RPMI7951 (cell line): ENCODE measurements at regions not wholly inside any gene's neighbourhood (a gene's known extent, or its start where the extent isn't known, plus 50 kb on each side); places are given as distances from the start of the nearest gene placed in this dataset.
A peak's percentile ranks its signal among the peaks of the same experiment; 100 is the strongest.

Experiments
- DNase-seq: peaks from one replicate; pipeline ENCODE4 v3.0.0-alpha.2; 2012; ENCODE audit warnings: low read depth

DNA sequence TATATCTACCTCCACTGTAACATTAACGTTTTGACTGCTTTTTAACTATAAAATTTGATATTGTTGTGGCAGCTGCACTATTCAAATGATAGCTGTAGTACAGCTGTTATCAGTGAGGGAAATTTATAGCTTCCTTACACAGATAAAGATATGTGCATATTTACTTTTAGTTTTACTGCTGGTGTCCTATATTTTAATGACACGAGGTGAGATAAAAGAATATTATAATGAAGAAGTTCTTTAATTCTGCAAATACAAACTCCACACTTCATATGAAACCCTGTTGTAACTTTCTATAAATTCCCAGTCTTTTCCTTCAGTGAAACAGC lies 427.8 kb upstream of the ZEB2 start:
- no peak for DNase-seq

DNA sequence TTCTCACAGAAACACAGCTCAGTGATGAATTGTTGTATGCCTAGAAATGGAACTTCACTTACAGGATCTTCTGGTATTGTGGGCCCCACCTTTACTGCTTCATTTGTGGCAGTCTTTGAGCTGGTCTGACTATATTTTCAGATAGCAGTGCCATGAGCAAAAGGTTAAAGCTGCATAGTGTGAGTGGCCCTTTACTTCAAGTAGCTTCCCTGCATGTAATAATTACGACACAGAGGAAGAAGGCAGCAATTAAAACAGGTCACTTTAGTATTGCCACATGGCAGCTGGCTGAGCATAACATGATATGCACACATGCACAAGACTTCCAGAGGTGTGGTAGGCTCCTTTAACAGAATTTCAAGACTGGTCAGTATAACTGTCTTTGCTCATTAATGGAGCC lies 426.3 kb upstream of the ZEB2 start:
- DNase-seq: peak; percentile 10

DNA sequence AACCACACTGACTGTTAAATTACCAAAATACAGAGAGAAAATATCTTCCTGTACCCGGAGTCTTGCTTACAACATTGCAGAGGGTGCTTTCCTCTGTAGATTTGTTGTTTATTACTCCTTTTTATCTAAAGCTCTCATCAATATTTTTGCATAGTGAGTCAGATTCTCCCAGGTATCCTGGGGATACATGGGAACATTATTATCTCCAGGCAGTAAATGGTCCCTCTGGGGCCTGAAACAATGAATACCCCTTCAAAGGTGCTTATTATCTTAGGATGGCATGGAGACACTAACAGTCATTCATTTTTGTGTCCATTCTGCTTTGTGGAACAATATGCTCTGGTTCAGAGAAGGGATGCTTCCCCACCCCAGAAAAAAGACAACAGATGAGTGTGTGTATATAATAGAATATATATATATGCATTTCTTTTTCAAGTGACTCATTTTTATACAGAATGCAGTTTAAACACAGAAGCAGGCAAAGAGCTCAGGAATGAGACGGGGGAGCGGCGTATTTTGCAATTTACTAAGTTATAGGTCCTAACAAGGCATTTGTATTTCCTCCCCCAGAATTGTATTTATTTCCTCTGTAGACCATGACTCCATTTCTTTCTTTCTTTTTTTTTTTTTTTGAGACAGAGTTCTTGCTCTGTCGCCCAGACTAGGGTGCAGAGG lies 424.8 kb upstream of the ZEB2 start:
- DNase-seq: peak; percentile 7

DNA sequence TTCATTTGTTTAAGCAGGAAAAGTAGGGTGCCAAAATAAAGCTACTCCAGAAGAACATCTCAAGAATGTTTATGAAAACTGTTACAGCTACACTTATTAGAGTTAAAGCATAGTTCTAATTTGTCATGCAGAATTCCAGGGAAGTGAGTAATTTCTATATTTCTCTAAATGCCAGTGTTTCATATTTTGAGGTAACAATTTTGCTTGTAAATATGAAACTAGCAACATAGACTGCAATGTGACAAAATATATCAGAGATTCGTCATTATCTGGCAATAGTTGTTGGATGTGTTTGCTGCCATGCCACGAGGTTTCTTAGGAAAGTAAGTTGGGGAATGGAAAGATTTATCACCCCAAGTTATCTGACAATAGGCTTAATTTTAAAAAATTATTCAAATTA lies 424.1 kb upstream of the ZEB2 start:
- peak; percentile 36 for DNase-seq

DNA sequence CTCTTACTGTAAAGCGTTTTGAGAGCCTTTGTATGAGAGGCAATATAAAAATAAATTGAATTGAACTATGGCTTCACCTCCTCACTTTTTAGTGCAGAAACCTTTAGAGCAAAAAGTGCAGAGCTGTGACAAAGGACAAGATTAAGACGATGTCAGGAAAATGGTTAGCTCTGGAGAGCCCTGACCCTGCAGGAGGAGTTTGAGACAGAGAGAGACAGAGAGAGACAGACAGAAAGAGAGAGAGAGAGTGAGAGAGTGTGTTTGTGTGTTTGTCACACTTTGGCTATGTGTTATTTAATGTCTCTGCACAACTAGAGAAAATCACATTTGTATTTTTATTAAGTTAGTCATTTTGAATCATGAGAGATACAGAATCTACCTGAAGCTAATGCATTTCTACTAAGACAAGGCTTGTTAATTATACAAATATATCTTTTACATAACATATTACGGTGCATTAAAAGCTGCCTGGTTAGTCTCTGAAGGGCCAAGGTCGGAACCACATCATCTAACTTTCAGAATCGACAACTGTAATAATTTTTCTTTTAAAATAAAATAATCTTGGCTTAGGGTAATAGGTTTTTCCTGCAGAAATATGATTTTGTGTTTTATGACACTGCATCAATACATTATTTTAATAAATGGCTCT lies 423.5 kb upstream of the ZEB2 start:
- peak; percentile 4 for DNase-seq

DNA sequence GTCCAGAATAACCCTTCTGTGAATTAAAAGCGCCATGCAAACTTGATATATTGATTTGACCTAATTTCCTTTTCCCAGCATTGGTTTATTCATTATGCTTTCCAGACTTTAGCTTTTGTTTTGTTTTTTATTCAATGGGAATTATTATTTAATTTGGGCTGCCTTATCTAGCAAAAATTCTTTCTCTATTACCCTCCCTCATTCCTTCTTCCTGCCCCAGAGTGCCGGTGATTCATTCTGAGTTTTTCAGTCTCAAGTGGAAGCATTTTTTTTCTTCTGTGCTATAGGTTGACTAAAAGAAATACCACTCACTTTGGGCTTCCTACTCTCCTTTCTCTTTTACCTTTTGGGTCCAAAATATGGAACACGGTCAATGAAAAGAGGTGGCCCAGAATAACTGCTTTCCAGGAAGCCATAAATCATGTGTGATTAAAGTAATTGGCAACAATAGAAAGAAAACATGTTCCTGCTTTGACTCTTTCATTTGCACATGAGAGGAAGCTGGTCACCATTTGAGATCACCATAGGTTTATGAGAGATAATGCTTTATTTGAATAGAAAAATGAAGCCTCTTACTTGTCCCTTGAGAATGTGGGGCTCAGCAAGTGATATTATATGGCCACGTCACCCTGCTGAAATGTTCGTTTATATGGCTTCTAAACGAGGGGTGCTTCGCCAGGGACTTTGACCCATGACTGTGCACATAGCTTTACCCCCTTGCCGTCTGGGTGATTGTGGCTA lies 422.8 kb upstream of the ZEB2 start:
- peak; percentile 63 for DNase-seq

DNA sequence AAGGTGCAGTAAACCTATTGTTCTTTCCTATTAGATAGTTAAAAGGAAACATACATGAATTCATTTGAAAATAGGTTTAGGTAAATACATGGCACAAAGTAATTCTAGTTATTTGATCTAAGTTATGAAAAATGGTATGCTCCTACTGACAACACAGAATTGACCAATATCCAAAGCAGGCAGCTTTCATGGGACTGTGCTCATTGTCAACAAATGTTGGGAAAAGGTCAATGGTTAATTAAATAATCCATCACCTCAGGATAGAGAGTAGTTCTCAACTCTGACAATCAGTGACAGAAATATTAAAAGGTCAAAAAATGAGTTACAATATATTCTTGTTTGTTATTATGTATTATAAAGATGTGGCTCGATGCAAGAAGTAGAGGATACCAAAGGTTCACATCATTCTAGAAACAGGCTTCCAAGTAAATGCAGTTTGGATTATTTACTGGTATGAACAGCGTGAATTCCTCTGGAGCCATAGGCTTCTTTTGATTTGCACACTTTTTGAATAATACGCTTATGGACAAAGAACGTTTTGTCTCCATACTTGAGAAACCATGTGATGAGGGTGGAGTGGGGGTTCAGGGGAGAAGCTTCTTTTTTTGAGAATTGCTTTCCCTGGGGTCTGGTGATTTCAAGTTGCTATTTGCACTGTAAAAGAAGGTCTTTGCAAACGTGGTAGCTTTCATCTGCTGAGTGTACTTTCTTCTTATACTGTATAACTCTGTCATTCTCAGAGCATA lies 422.0 kb upstream of the ZEB2 start:
- DNase-seq: peak; percentile 14

DNA sequence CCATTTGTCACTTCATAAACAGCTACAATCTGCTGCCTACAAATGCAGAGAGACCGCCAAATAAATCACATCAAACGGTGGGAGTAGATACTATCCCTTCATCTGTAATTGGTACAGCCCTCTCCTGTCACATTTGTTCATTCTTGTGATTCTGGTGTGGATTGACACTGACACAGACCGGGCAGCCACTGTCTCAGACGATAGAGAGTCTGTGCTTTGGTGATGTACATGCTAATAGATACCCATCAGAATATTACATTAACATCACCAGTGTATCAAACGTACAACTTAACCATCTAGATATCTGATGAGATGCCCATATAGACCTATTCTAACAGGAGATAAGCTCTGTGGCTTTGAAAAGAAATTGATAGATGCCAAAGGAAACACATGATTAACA lies 419.7 kb upstream of the ZEB2 start:
- no peak for DNase-seq

DNA sequence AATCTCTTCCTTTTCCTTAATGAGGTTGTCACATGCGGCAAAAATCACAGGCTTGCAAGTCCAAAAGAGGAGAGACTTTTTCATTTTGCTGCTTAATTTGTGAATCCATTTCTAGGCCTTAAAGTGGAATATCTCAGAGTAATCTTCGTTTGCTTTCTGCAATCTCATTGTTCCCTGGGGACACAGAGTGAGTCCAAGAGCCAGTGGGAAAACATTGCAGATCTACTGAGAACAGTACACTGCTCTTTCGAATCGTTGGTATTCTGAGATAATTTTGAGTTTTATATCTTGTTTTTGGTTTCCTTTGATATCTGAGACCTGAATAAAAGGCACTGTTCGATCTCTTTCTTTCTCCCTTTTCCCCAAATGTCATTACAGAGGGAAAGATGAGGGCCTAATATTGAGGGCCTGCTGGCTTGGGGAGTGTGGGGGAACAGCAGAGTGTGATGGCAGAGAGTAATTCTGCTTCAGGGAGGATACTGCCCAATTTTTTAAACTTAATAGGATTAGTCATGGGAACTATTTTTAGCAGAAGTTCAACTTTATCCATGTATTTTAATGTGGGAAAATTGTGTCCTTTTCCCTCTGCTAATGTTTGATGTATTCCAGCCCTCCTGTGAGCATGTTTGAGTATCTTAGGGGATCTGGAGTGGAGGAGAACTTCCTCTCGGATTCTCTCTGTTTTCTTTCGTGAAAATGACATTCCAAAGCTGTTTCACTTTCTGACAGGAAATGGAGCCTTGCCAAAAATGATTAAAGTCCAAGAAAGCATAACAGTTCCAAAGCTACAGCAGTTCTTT lies 418.2 kb upstream of the ZEB2 start:
- peak; percentile 92 for DNase-seq

DNA sequence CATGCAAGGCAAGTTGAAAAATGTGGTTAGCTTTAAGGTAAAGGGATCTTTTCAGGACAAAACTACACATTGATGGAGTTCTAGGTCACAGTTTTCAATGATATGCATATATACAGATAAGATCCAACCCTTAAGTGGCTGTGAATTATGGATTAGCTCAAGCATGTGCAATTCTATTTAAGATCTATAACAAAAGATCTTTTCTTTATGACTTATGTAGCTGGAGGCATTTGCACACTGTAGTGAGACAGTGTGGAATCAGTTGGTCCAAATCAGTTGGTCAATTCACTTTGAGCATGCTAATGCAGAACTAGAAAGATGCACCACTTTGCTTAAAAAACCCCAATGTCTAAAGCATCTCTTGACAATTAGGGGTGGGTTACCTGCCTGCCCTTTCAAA lies 417.1 kb upstream of the ZEB2 start:
- DNase-seq: no peak

DNA sequence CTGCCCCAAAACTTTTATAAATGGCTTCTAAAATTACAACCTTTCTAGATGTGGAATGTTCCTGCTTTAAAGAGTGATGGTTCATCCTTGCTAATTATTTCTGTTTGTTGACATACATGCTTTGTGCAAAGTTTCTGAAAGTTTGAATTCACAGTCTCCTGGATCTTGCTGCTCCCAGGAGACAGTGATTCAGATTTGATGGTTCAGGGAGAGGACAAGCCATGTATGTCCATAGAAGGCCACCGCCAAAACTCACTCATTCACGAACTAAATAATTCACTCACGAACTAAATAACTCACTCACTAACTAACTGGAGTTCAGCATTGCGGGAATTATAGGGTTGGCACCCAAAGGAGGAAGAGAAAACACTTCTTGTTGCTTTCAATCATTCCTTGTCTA lies 416.5 kb upstream of the ZEB2 start:
- no peak for DNase-seq

DNA sequence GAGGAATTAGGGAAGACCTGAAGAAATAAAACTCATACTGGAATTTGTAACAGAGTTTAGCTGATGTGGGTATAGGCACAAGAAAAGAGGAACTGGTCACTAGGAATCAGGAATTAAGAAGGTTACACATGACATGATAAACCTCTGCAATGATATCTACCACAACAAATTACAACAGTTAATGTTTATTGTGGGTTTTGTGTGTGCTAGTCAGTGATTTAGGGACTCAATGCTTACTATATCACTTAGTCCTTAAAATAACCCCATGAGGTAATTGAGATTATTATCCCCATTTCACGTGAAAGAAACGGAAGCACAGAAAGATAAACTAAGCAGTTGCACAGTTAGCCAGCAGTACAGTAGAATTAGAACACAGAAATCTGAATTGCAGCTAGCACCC lies 415.8 kb upstream of the ZEB2 start:
- no peak for DNase-seq

DNA sequence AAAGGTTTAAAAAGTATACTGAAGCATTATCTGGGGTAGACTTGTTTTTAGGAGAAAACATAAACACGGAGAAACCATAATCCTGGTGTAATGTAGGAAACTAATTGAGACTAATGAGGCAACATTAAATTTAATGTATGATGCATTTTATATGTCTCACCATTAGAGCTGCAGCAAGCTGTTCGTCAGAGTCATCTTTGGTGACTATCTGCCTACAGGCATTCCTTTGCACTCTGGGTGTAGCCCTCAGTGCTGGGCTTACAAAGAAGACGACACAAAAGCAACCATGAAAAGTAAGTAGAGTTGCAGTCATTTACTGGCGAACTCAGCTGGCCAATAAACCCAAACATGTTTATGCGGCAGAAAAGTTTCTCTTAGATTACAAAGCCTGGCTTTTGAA lies 415.3 kb upstream of the ZEB2 start:
- peak; percentile 66 for DNase-seq

DNA sequence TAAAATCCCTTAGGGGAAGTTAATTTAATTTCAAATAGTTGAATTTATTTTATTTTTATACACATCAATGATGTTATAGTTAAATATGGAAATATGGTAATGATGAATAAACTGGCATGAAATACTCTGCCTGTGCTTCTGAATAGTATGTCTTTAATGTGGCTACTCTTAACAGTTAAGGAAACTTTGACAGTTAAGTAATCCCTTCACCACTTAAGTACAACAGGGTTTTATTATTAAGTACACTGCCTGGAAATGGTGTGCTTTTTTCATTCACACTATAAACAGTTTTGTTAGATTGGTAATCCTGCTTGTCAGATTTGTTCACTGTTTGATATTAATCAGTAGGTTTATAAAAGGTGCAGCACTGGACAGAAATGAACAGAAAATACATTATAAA lies 412.0 kb upstream of the ZEB2 start:
- no peak for DNase-seq

DNA sequence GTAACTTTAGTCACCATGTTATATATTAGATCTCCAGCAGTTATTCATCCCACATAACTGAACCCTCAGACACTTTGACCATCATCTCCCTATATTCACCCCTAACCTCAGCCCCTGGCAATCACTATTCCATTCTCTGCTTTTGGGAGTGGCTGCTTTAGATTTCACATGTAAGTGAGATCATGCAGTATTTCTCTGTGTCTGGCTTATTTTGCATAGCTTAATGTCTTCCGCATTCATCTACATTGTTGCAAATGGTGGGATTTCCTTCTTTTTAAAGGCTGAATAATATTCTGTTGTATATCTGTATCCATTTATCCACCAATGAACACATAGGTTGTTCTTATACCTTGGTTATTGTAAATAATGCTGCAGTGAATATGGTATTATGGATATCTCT lies 411.6 kb upstream of the ZEB2 start:
- no peak for DNase-seq

DNA sequence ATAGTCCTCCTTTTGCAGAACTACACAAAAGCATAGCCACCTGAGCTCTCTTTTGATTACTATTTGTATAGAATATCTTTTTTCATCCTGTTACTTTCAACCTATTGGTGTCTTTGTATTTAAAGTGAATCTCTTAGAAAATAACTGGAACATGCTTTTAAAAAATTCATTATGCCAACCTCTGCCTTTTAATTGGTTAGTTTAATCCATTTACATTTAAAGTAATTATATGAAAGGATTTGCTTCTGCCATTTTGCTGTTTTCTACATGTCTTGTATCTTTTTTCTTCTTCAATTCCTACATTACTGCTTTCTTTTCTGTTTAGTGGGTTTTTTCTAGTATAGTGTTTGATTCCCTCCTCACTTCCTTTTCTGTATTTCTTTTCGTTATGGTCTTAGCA lies 407.5 kb upstream of the ZEB2 start:
- DNase-seq: no peak

DNA sequence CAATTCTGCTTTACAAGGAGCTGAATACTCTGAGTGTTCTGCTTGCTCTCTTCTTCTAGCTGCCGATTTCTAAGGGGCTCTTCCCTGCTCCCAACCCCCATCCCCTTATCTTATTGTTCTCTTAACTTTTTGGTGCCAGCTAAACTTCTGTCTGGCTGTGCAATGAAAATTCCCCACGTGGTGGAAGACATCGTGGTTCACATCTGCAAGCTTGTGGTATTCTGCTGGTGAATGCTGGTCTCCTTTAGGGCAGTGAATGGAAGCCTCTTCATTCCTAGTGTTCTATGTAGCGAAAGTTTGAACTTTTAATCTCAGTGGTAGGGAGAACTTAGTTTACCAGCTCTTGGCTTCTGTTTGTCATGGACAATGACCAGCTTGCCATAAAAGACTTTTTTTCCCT lies 406.0 kb upstream of the ZEB2 start:
- no peak for DNase-seq

DNA sequence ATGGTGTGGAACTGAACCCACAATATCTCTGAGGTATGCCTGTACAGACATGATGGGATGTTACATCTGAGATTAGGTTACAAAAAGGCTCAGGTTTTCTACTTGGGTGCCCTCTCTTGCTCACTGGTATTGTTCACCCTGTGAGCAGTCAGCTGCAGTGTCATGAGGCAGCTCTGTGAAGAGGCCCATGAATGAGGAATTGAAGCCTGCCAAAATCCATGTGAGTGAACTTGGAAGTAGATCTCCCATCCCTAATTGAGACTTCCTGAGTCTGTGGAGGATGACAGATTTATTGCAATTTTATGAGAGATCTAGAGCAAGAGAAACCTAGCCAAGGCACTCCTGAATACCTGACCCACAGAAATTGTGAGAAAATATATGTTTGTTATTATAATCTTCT lies 404.9 kb upstream of the ZEB2 start:
- no peak for DNase-seq

DNA sequence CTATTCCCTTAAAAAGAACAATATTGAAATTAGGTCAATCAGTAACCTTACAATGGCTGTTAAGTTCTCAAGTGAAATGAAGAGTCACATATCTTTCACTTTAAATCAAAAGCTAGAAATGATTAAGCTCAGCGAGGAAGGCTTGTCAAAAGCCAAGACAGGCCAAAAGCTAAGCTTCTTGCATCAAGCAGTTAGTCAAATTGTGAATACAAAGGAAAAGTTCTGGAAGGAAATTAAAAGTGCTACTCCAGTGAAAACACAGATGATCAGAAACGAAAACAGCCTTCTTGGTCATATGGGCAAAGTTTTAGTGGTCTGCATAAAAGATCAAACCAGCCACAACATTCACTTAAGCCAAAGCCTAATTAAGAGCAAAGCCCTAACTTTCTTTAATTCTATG lies 402.6 kb upstream of the ZEB2 start:
- no peak for DNase-seq

DNA sequence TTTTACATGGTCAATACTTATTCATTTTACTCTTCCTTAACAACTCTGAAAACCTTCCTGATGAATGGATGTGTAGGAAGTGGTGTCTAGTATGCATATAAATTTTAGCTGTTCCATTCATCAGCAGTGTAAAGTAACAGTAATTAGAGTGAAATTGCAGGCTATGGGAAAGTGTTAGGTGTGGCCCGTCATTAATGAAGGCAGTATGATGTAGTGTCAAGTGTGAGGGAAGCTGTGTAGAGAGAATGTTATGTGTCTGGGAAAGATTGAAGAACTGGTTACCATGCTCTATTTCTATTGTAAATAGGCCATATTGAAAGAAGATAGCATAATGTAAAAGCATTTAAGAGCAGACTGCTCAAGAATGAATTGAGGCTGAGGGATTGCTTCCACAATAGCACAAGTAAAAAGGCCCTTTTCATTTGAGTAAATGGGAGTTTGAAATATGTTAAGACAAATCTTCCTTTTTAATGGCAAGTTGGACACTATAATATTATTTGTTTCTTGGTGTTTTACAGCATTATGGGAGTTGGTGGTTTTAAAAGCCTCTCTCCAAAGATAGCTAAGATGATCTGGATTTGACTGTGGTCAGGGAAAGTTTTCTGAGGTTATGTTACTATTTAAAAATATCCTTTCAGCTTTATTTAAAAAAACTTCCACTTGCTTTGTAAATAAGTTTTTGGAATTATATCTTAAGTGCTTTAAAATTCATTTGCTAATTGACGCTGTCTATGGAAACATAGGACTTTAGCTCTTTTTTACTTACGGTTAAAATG lies 401.0 kb upstream of the ZEB2 start:
- no peak for DNase-seq
